Kidney glomerular epithelial cell (primary cell): ENCODE measurements at regions not wholly inside any gene's neighbourhood (a gene's known extent, or its start where the extent isn't known, plus 50 kb on each side); places are given as distances from the start of the nearest gene placed in this dataset.
A peak's percentile ranks its signal among the peaks of the same experiment; 100 is the strongest.

Source experiments
- DNase-seq: peaks from one replicate; lab custom pipeline; 2025; lab: John Stamatoyannopoulos, UW

GRCh38 chr2:71864085-71864484 lies 283.6 kb downstream of the CYP26B1 start:
- DNase-seq, result no peak

- no peak for DNase-seq
These were observed 284.3 kb downstream of the CYP26B1 start for GRCh38 chr2:71863396-71863795.

GRCh38 chr2:71862921-71863320 lies 284.7 kb downstream of the CYP26B1 start:
- DNase-seq, result no peak

- no peak for DNase-seq
These were observed 286.2 kb downstream of the CYP26B1 start for GRCh38 chr2:71861186-71862160.

GRCh38 chr2:71860381-71860926 lies 287.2 kb downstream of the CYP26B1 start:
- no peak for DNase-seq

GRCh38 chr2:71859211-71859847 lies 288.3 kb downstream of the CYP26B1 start:
- no peak for DNase-seq

- DNase-seq, result no peak
These were observed 289.6 kb downstream of the CYP26B1 start for GRCh38 chr2:71858071-71858470.

GRCh38 chr2:71857636-71858035 lies 290.0 kb downstream of the CYP26B1 start:
- DNase-seq, result no peak

GRCh38 chr2:71856773-71857525 lies 290.7 kb downstream of the CYP26B1 start:
- DNase-seq, result peak; percentile 23

- DNase-seq, result no peak
These were observed 293.8 kb downstream of the CYP26B1 start for GRCh38 chr2:71853858-71854257.

GRCh38 chr2:71852141-71852711 lies 295.4 kb downstream of the CYP26B1 start:
- DNase-seq, result no peak

GRCh38 chr2:71851094-71851750 lies 296.4 kb downstream of the CYP26B1 start:
- no peak for DNase-seq

- DNase-seq, result no peak
These were observed 297.3 kb downstream of the CYP26B1 start for GRCh38 chr2:71850306-71850801.

- no peak for DNase-seq
These were observed 297.9 kb downstream of the CYP26B1 start for GRCh38 chr2:71849607-71850305.

- DNase-seq, result no peak
These were observed 298.6 kb downstream of the CYP26B1 start for GRCh38 chr2:71849111-71849510.

GRCh38 chr2:71846669-71847291 lies 300.9 kb downstream of the CYP26B1 start:
- no peak for DNase-seq

GRCh38 chr2:71846072-71846471 lies 301.6 kb downstream of the CYP26B1 start:
- no peak for DNase-seq

- DNase-seq, result no peak
These were observed 302.7 kb downstream of the CYP26B1 start for GRCh38 chr2:71844967-71845366.

GRCh38 chr2:71843391-71843850 lies 304.2 kb downstream of the CYP26B1 start:
- DNase-seq, result peak; percentile 36

- DNase-seq, result no peak
These were observed 304.9 kb downstream of the CYP26B1 start for GRCh38 chr2:71842744-71843143.
